GM12878 (cell line): ENCODE measurements at regions not wholly inside any gene's neighbourhood (a gene's known extent, or its start where the extent isn't known, plus 50 kb on each side); places are given as distances from the start of the nearest gene placed in this dataset.

Source experiments
- ATF7 ChIP-seq: fragments of 450-650 bp; IDR thresholded peaks from 2 replicates; pipeline ENCODE4 v1.6.1; 2016; ENCODE audit warnings: low read depth, mild to moderate bottlenecking
- CBFB ChIP-seq: IDR thresholded peaks from 2 replicates; pipeline ENCODE4 v1.6.1; 2016; ENCODE audit warnings: antibody characterized with exemption, low read depth
- CREM ChIP-seq: IDR thresholded peaks from 2 replicates; pipeline ENCODE4 v1.6.1; 2014; ENCODE audit warnings: antibody characterized with exemption, low read depth
- CTCF ChIP-seq, 3 experiments: IDR thresholded peaks in 2 of 3; conservative IDR thresholded peaks in 1 of 3; 2 replicates each; pipeline ENCODE4 v1.5.1; 2011; ENCODE audit warnings: low read depth in 3 of 3, low read length in 3 of 3, mild to moderate bottlenecking in 3 of 3, control low read depth in 2 of 3, moderate library complexity in 2 of 3, inconsistent platforms in 1 of 3, mixed read lengths in 1 of 3; ENCODE audit not compliant: control insufficient read depth in 2 of 3, insufficient read depth in 1 of 3; ENCODE audit errors: extremely low read depth in 1 of 3
- DPF2 ChIP-seq: fragments of 450-650 bp; IDR thresholded peaks from 2 replicates; pipeline ENCODE4 v1.6.1; 2017; ENCODE audit warnings: mild to moderate bottlenecking
- EP300 ChIP-seq, 2 experiments: fragments of 150-350 bp in 1 of 2; IDR thresholded peaks; 2 replicates each; pipeline ENCODE4 v1.6.1; 2011 to 2012; ENCODE audit warnings: low read depth in 2 of 2, low read length in 2 of 2, borderline replicate concordance in 1 of 2, improper control_type of control experiment in 1 of 2, inconsistent platforms in 1 of 2; ENCODE audit not compliant: control insufficient read depth in 1 of 2
- POU2F2 ChIP-seq: IDR thresholded peaks from 3 replicates; pipeline ENCODE4 v1.6.1; 2011; ENCODE audit warnings: low read depth, mild to moderate bottlenecking, low read length, borderline replicate concordance
- RAD21 ChIP-seq: IDR thresholded peaks from 2 replicates; pipeline ENCODE4 v1.6.1; 2011; ENCODE audit warnings: mild to moderate bottlenecking, low read depth, low read length, moderate library complexity; ENCODE audit not compliant: insufficient read depth
- RAD51 ChIP-seq: fragments of 450-650 bp; IDR thresholded peaks from 2 replicates; pipeline ENCODE4 v1.6.1; 2016; ENCODE audit warnings: moderate library complexity, mild to moderate bottlenecking, inconsistent platforms
- RCOR1 ChIP-seq: conservative IDR thresholded peaks from 2 replicates; pipeline ENCODE4 v1.6.1; 2012; ENCODE audit warnings: low read depth, low read length, improper control_type of control experiment
- SKIL ChIP-seq: fragments of 450-650 bp; IDR thresholded peaks from 2 replicates; pipeline ENCODE4 v1.6.1; 2017; ENCODE audit warnings: mild to moderate bottlenecking, low read depth, inconsistent platforms; ENCODE audit not compliant: poor library complexity, severe bottlenecking
- SMC3 ChIP-seq: IDR thresholded peaks from 2 replicates; pipeline ENCODE4 v1.6.1; 2011; ENCODE audit warnings: low read length, improper control_type of control experiment, borderline replicate concordance
- ZBTB4 ChIP-seq: fragments of 450-650 bp; formaldehyde crosslinking; IDR thresholded peaks from 2 replicates; pipeline ENCODE4 v1.4.0; 2022; ENCODE audit warnings: mild to moderate bottlenecking, moderate library complexity
- ZNF274 ChIP-seq: IDR thresholded peaks from one replicate; pipeline ENCODE4 v1.8.0; 2011; ENCODE audit not compliant: insufficient read length, insufficient read depth
- ZZZ3 ChIP-seq: IDR thresholded peaks from 2 replicates; pipeline ENCODE4 v1.6.1; 2011; ENCODE audit warnings: low read depth; ENCODE audit not compliant: control insufficient read depth, insufficient read length

GRCh38 chr11:71372693-71373657, 75.2 kb downstream of the DHCR7 start (continued):
- TF ChIP-seq ZBTB4 (CRISPR knock-in tag) (no peak), CTCF (IDR thresholded peaks at IDR 0.05 in 2 of 3, conservative IDR thresholded peaks at IDR 0.05 in 1 of 3; ENCODE audit: control insufficient read depth in 2 of 3, extremely low read depth in 1 of 3, insufficient read depth in 1 of 3, low read depth in 3 of 3, low read length in 3 of 3) (peak; percentile 13 to 25 (median 20); a peak in 2 of 6 replicates), ATF7 (no peak), CREM (no peak), POU2F2 (0 out of 3 replicates have a peak, but pooled peaks have one; percentile 34), CBFB (no peak), ZZZ3 (no peak), DPF2 (no peak), EP300 (IDR thresholded peaks at IDR 0.05; ENCODE audit: borderline replicate concordance in 1 of 2, control insufficient read depth in 1 of 2, low read depth in 2 of 2, low read length in 2 of 2) (peak in 1 of 2 experiments; percentile 38; a peak in 2 of 4 replicates), RAD21 (0 out of 2 replicates have a peak, but pooled peaks have one; percentile 13), RCOR1 (no peak), RAD51 (peak; percentile 66; the same call in 1 of the 2 replicates), SKIL (no peak), SMC3 (no peak; the same call in 1 of the 2 replicates), ZNF274 (no peak)
